AG04450 (cell line): ENCODE measurements at regions not wholly inside any gene's neighbourhood (a gene's known extent, or its start where the extent isn't known, plus 50 kb on each side); places are given as distances from the start of the nearest gene placed in this dataset.
A peak's percentile ranks its signal among the peaks of the same experiment; 100 is the strongest.
"Not testable (repeated sequence)": the region's sequence is repeated elsewhere in the genome, so short reads cannot be mapped to it uniquely, and the experiment has no call there.

Experiments used
- CTCF ChIA-PET: fragments of 300-600, 350-600 bp; formaldehyde crosslinking; extraction: SDS; loops from one replicate; lab custom pipeline; 2022; ENCODE audit warnings: antibody characterized with exemption, inconsistent platforms; lab: Charles Lee
- POLR2A ChIA-PET: fragments of 350-600 bp; formaldehyde crosslinking; extraction: SDS; loops from one replicate; lab custom pipeline; 2021; ENCODE audit warnings: antibody characterized with exemption, inconsistent platforms; lab: Yijun Ruan, JAX
- DNase-seq: peaks from one replicate; pipeline ENCODE4 v3.0.0-alpha.2; 2011; ENCODE audit warnings: low read depth, low spot score
- H3K27ac ChIP-seq: one replicate; pipeline ENCODE4 v1.5.1; 2012; ENCODE audit warnings: low read depth, low read length, control low read depth
- H3K27me3 ChIP-seq: one replicate; pipeline ENCODE4 v1.6.0; 2012; ENCODE audit warnings: low read length; ENCODE audit not compliant: control insufficient read depth, insufficient read depth
- H3K4me3 ChIP-seq: 2 replicates; pipeline ENCODE4 v1.5.1; 2011; ENCODE audit warnings: mild to moderate bottlenecking, low read depth, low read length, control low read depth
- H3K9me3 ChIP-seq: 2 replicates; pipeline ENCODE4 v1.5.1; 2012; ENCODE audit warnings: low read length; ENCODE audit not compliant: control insufficient read depth, insufficient read depth
- TF ChIP-seq, protein P1 (sequence below): IDR thresholded peaks from 2 replicates; pipeline ENCODE4 v1.5.1; 2011; ENCODE audit warnings: low read depth, low read length, control low read depth, inconsistent platforms

GRCh38 chr10:6678211-6678803 lies 98.2 kb upstream of the PRKCQ start:
- no peak overlapping the region for H3K4me3 ChIP-seq
- peaks cover 6% of the 10 kb centered on the region for H3K27me3 ChIP-seq
- CTCF ChIA-PET: interaction anchor here (0.6 to 2.6 kb wide), 19 partner anchors 8 to 739 kb away, joined by 3 to 13 read pairs (median 5); no protein-coding TSS in a partner anchor
- DNase-seq: no peak
- no peaks in the 10 kb centered on the region for H3K9me3 ChIP-seq
- TF ChIP-seq, protein P1, sequence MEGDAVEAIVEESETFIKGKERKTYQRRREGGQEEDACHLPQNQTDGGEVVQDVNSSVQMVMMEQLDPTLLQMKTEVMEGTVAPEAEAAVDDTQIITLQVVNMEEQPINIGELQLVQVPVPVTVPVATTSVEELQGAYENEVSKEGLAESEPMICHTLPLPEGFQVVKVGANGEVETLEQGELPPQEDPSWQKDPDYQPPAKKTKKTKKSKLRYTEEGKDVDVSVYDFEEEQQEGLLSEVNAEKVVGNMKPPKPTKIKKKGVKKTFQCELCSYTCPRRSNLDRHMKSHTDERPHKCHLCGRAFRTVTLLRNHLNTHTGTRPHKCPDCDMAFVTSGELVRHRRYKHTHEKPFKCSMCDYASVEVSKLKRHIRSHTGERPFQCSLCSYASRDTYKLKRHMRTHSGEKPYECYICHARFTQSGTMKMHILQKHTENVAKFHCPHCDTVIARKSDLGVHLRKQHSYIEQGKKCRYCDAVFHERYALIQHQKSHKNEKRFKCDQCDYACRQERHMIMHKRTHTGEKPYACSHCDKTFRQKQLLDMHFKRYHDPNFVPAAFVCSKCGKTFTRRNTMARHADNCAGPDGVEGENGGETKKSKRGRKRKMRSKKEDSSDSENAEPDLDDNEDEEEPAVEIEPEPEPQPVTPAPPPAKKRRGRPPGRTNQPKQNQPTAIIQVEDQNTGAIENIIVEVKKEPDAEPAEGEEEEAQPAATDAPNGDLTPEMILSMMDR: peak; percentile 70
- H3K27ac ChIP-seq: no peak overlapping the region
- POLR2A ChIA-PET: no interaction called here

DNA sequence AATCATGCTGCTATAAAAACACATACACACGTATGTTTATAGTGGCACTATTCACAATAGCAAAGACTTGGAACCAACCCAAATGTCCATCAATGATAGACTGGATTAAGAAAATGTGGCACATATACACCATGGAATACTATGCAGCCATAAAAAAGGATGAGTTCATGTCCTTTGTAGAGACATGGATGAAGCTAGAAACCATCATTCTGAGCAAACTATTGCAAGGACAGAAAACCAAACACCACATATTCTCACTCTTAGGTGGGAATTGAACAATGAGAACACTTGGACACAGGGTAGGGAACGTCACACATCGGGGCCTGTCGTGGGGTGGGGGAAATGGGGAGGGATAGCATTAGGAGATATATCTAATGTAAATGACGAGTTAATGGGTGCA lies 97.1 kb upstream of the PRKCQ start:
- DNase-seq, H3K4me3 ChIP-seq, H3K27ac ChIP-seq, POLR2A ChIA-PET, H3K27me3 ChIP-seq, H3K9me3 ChIP-seq: not testable (repeated sequence)
- CTCF ChIA-PET: interaction anchor here (0.6 to 1.0 kb wide), 2 partner anchors 273 to 355 kb away, joined by 3 to 5 read pairs; no protein-coding TSS in a partner anchor

DNA sequence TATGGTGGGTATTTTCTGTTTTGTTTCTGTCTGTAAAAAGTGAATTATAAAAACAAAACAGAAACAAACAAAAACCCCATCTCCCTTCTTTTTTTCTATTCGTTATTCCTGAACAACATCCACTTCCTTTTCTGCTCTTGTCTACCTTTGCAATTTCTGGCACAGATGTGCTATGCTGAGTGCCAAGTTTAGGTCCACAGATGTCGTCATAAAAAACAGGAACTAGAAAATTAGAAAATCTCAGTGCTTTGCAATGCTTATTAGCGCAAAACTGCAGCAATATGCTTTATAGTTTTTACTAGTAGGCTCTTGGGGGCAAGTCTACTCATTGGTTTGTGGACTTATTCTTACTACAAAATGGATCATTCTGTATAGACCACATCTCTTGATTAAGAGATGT lies 94.2 kb upstream of the PRKCQ start:
- no peak overlapping the region for H3K27ac ChIP-seq
- CTCF ChIA-PET: interaction anchor here (0.6 kb wide), 1 partner anchor 410 kb away, joined by 3 read pairs; no protein-coding TSS in a partner anchor
- no peak for DNase-seq
- no peaks in the 10 kb centered on the region for H3K9me3 ChIP-seq
- POLR2A ChIA-PET: no interaction called here
- TF ChIP-seq, protein P1: no peak
- H3K27me3 ChIP-seq: peaks cover 5% of the 10 kb centered on the region
- no peak overlapping the region for H3K4me3 ChIP-seq

DNA sequence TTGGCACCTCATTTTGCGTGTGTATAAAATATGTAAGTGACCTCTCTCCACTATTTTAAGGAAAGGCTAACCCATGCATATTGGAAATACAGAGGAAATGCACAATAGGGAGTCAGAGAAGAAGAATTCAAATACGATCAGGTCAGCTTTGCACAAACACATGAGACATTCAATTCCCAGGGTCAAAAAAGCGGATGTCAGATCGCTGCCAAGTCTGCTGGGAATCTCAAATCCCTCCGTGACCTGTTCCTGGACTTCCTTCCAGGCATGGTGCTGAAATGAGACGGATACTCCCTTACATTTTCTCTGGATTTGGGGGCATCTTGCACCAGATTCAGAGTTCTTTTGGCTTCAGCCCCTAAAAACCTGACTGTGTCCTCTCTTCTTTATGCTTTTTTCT lies 91.9 kb upstream of the PRKCQ start:
- H3K9me3 ChIP-seq: no peaks in the 10 kb centered on the region
- CTCF ChIA-PET: interaction anchor here (0.6 to 1.2 kb wide), 2 partner anchors 469 to 745 kb away, joined by 3 read pairs; partner anchors contain the start of gene PFKFB3
- no peak overlapping the region for H3K27ac ChIP-seq
- TF ChIP-seq, protein P1: no peak
- POLR2A ChIA-PET: no interaction called here
- peaks cover 5% of the 10 kb centered on the region for H3K27me3 ChIP-seq
- H3K4me3 ChIP-seq: no peak overlapping the region
- no peak for DNase-seq

DNA sequence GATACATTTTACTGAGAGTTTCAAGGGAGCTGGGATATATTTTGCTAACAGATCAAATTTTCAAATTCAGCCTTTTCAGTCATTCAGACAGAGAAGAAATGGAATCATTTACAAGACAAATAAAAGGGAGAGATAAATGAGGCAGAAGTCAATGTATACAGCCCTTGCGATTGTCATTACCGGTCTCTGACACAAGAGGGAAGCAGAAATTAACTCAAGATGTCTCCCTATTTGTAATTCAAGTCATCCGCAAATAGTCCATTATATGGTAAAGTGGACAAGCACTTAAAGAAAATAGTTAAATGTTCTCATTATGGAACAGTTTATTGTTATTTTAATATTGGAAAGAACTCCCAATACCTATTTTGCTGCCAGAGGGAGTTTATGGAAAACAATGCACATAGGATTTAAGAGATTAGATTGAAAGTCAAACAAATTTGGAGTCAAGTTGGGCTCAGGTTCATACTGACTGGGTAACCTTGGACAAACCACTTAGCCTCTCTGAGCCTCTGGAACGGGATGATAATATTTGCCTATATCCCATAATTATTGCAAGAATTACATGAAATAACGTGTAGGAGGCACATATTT lies 89.3 kb upstream of the PRKCQ start:
- no peak overlapping the region for H3K27ac ChIP-seq
- H3K27me3 ChIP-seq: peaks cover 2% of the 10 kb centered on the region
- DNase-seq: peak; percentile 43
- CTCF ChIA-PET: interaction anchor here (0.6 to 4.7 kb wide), 22 partner anchors 8 to 1017 kb away, joined by 3 to 71 read pairs (median 4); partner anchors contain the start of gene SFMBT2
- POLR2A ChIA-PET: no interaction called here
- TF ChIP-seq, protein P1: peak; percentile 85
- no peak overlapping the region for H3K4me3 ChIP-seq
- H3K9me3 ChIP-seq: no peaks in the 10 kb centered on the region
